Activated CD8-positive, alpha-beta memory T cell treated with anti-CD3 and anti-CD28 coated beads, Interleukin-2, amount 50 U/mL, for 24 hours (primary cell): ENCODE measurements at regions not wholly inside any gene's neighbourhood (a gene's known extent, or its start where the extent isn't known, plus 50 kb on each side); places are given as distances from the start of the nearest gene placed in this dataset.
"Not testable (repeated sequence)": the region's sequence is repeated elsewhere in the genome, so short reads cannot be mapped to it uniquely, and the experiment has no call there.

Experiments
- DNase-seq: peaks from one replicate; pipeline ENCODE4 v3.0.0-alpha.2; 2020; ENCODE audit errors: extremely low read depth

GRCh38 chr12:91249518-91250272 is 67.1 kb upstream of the DCN start:
- no peak for DNase-seq

GRCh38 chr12:91249054-91249453 is 66.4 kb upstream of the DCN start:
- DNase-seq: no peak

- DNase-seq: not testable (repeated sequence)
Measured at GRCh38 chr12:91243177-91243576, 60.6 kb upstream of the DCN start.

GRCh38 chr12:91241756-91242155 is 59.1 kb upstream of the DCN start:
- DNase-seq: no peak

GRCh38 chr12:91240386-91241095 is 57.9 kb upstream of the DCN start:
- no peak for DNase-seq

- no peak for DNase-seq
Measured at GRCh38 chr12:91239481-91239880, 56.9 kb upstream of the DCN start.
